ENCODE measurements at regions not wholly inside any gene's neighbourhood (a gene's known extent, or its start where the extent isn't known, plus 50 kb on each side); places are given as distances from the start of the nearest gene placed in this dataset.

GRCh38 chr5:3845230-3845629 is 249.6 kb downstream of the IRX1 start (continued):
- TF ChIP-seq ETS1 (IDR thresholded peaks at IDR 0.05), result no peak
- no peak for TF ChIP-seq ZNF114 (CRISPR knock-in tag; IDR thresholded peaks at IDR 0.05)
- TF ChIP-seq NANOG (IDR thresholded peaks at IDR 0.05; ENCODE audit: borderline replicate concordance), result no peak
- no peak for TF ChIP-seq POLR2AphosphoS5 (IDR thresholded peaks at IDR 0.05; ENCODE audit: low read depth)
- TF ChIP-seq ZNF331 (CRISPR knock-in tag; IDR thresholded peaks at IDR 0.05; ENCODE audit: low read depth), result no peak
- no peak for TF ChIP-seq STAT1 (IDR thresholded peaks at IDR 0.05; ENCODE audit: unreplicated experiment)

DNA sequence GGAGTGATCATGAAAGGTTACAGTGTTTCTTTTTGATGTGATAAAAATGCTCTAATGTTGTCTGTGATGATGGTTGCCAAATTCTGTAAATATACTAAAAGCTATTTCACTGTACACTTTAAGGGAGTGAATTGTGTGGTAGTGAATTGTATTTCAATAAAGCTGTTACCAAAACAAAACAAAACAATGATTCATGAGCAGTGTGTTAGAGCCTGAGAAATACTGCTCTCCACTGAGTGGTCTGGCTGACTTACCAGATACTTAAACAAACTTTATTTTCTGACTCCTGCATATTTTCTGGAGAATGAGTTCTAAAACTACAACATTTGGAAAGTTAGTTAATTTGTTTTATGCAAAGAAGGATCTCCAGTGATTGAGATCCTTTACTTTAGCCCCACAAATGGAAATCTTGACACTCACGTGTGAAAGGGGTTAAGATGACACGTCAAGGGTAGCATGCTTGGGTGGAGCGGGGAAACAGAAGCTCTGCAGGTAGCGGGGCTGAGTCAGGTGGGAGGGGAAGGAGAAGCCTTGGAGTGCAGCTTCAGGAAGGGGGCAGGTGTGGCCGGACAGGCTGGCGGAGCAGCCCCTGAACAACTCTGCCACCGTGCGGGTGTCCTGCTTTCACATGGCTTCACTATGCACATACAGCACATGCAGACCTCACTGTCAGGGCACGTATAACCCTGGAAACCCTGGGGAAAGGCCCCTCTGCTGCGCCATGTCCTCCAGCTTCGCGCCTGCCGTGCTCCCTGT is 256.7 kb downstream of the IRX1 start:
- Mint-ChIP-seq H3K9me3 (no peaks in the 10 kb centered on the region), H3K36me3 (ENCODE audit: low read depth) (no peaks in the 10 kb centered on the region), H3K4me1 (peaks cover 5% of the 10 kb centered on the region; the same call in 1 of the 3 replicates), H3K27ac (no peak overlapping the region), H3K27me3 (ENCODE audit: insufficient read depth, low read depth, poor library complexity) (no peaks in the 10 kb centered on the region), H3K4me3 (no peak overlapping the region)
- H3K27ac ChIP-seq (ENCODE audit: low read depth), result no peak overlapping the region
- no peaks in the 10 kb centered on the region for H3K4me1 ChIP-seq (ENCODE audit: insufficient read depth)
- H3K79me2 ChIP-seq (replicated peaks; ENCODE audit: insufficient read depth), result no peaks in the 10 kb centered on the region
- H3F3A ChIP-seq (replicated peaks; ENCODE audit: low read depth), result no peaks in the 10 kb centered on the region
- no peak overlapping the region for H2AFZ ChIP-seq
- H3K9me2 ChIP-seq (ENCODE audit: insufficient read depth), result no peaks in the 10 kb centered on the region
- DNase-seq (ENCODE audit: low spot score) (no peak), ATAC-seq (no peak)
- H3K4me3 ChIP-seq, result no peak overlapping the region
- H3K27me3 ChIP-seq (ENCODE audit: insufficient read depth), result no peaks in the 10 kb centered on the region
- H3K4me2 ChIP-seq, result no peak overlapping the region
- no peaks in the 10 kb centered on the region for H4K20me1 ChIP-seq (replicated peaks; ENCODE audit: insufficient read depth)
- TF ChIP-seq POLR2AphosphoS5 (IDR thresholded peaks at IDR 0.05; ENCODE audit: low read depth) (no peak), EZH2 (IDR thresholded peaks at IDR 0.05; ENCODE audit: low read depth, unreplicated experiment) (no peak), ZNF114 (CRISPR knock-in tag; IDR thresholded peaks at IDR 0.05) (no peak), NANOG (IDR thresholded peaks at IDR 0.05; ENCODE audit: borderline replicate concordance) (no peak), CREB1 (CRISPR knock-in tag; IDR thresholded peaks at IDR 0.05; ENCODE audit: low read depth) (no peak)
- TF ChIP-seq, protein P1, sequence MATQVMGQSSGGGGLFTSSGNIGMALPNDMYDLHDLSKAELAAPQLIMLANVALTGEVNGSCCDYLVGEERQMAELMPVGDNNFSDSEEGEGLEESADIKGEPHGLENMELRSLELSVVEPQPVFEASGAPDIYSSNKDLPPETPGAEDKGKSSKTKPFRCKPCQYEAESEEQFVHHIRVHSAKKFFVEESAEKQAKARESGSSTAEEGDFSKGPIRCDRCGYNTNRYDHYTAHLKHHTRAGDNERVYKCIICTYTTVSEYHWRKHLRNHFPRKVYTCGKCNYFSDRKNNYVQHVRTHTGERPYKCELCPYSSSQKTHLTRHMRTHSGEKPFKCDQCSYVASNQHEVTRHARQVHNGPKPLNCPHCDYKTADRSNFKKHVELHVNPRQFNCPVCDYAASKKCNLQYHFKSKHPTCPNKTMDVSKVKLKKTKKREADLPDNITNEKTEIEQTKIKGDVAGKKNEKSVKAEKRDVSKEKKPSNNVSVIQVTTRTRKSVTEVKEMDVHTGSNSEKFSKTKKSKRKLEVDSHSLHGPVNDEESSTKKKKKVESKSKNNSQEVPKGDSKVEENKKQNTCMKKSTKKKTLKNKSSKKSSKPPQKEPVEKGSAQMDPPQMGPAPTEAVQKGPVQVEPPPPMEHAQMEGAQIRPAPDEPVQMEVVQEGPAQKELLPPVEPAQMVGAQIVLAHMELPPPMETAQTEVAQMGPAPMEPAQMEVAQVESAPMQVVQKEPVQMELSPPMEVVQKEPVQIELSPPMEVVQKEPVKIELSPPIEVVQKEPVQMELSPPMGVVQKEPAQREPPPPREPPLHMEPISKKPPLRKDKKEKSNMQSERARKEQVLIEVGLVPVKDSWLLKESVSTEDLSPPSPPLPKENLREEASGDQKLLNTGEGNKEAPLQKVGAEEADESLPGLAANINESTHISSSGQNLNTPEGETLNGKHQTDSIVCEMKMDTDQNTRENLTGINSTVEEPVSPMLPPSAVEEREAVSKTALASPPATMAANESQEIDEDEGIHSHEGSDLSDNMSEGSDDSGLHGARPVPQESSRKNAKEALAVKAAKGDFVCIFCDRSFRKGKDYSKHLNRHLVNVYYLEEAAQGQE (IDR thresholded peaks at IDR 0.05; ENCODE audit: unreplicated experiment), result no peak
- no peaks in the 10 kb centered on the region for H3K36me3 ChIP-seq (ENCODE audit: insufficient read depth)

Data from GM23338 (cell line).